ENCODE measurements at regions not wholly inside any gene's neighbourhood (a gene's known extent, or its start where the extent isn't known, plus 50 kb on each side); places are given as distances from the start of the nearest gene placed in this dataset.
"Not testable (repeated sequence)": the region's sequence is repeated elsewhere in the genome, so short reads cannot be mapped to it uniquely, and the experiment has no call there.

GRCh38 chr4:123176605-123177004 is 220.0 kb upstream of the SPRY1 start:
- no peaks in the 10 kb centered on the region for H3K27me3 Mint-ChIP-seq
- no peak overlapping the region for H3K27ac Mint-ChIP-seq
- ATAC-seq (replicated peaks) = no peak
- no peaks in the 10 kb centered on the region for H3K4me1 Mint-ChIP-seq
- no peaks in the 10 kb centered on the region for H3K36me3 Mint-ChIP-seq (ENCODE audit: low read depth)
- no peak overlapping the region for H3K4me3 Mint-ChIP-seq
- no peaks in the 10 kb centered on the region for H3K9me3 Mint-ChIP-seq

GRCh38 chr4:123182289-123182688 is 214.3 kb upstream of the SPRY1 start:
- Mint-ChIP-seq H3K9me3 (no peaks in the 10 kb centered on the region), H3K4me3 (no peak overlapping the region), H3K4me1 (no peaks in the 10 kb centered on the region), H3K27me3 (no peaks in the 10 kb centered on the region), H3K36me3 (ENCODE audit: low read depth) (no peaks in the 10 kb centered on the region), H3K27ac (no peak overlapping the region)
- no peak for ATAC-seq (replicated peaks)

- Mint-ChIP-seq H3K27ac (no peak overlapping the region), H3K4me3 (no peak overlapping the region), H3K27me3 (no peaks in the 10 kb centered on the region), H3K36me3 (ENCODE audit: low read depth) (no peaks in the 10 kb centered on the region), H3K4me1 (no peaks in the 10 kb centered on the region), H3K9me3 (no peaks in the 10 kb centered on the region)
- ATAC-seq (replicated peaks) = no peak
These were observed 213.3 kb upstream of the SPRY1 start for GRCh38 chr4:123183308-123183707.

- H3K27me3 Mint-ChIP-seq; H3K9me3 Mint-ChIP-seq; H3K36me3 Mint-ChIP-seq (ENCODE audit: low read depth); ATAC-seq (replicated peaks); H3K4me3 Mint-ChIP-seq; H3K27ac Mint-ChIP-seq; H3K4me1 Mint-ChIP-seq: not testable (repeated sequence)
These were observed 212.8 kb upstream of the SPRY1 start for GRCh38 chr4:123183754-123184153.

- H3K4me3 Mint-ChIP-seq = no peak overlapping the region
- no peaks in the 10 kb centered on the region for H3K27me3 Mint-ChIP-seq
- no peak overlapping the region for H3K27ac Mint-ChIP-seq
- no peaks in the 10 kb centered on the region for H3K9me3 Mint-ChIP-seq
- no peaks in the 10 kb centered on the region for H3K4me1 Mint-ChIP-seq
- no peaks in the 10 kb centered on the region for H3K36me3 Mint-ChIP-seq (ENCODE audit: low read depth)
- no peak for ATAC-seq (replicated peaks)
These were observed 209.9 kb upstream of the SPRY1 start for GRCh38 chr4:123186731-123187130.

GRCh38 chr4:123190176-123190575 is 206.4 kb upstream of the SPRY1 start:
- no peak for ATAC-seq (replicated peaks)
- no peak overlapping the region for H3K4me3 Mint-ChIP-seq

GRCh38 chr4:123191728-123192127 is 204.9 kb upstream of the SPRY1 start:
- Mint-ChIP-seq H3K9me3 (no peaks in the 10 kb centered on the region), H3K36me3 (ENCODE audit: low read depth) (no peaks in the 10 kb centered on the region), H3K27me3 (no peaks in the 10 kb centered on the region), H3K4me3 (no peak overlapping the region), H3K4me1 (no peaks in the 10 kb centered on the region), H3K27ac (no peak overlapping the region)
- ATAC-seq (replicated peaks) = no peak

More at GRCh38 chr4:123190176-123190575, 206.4 kb upstream of the SPRY1 start:
- H3K27me3 Mint-ChIP-seq = no peaks in the 10 kb centered on the region
- no peaks in the 10 kb centered on the region for H3K36me3 Mint-ChIP-seq (ENCODE audit: low read depth)
- no peak overlapping the region for H3K27ac Mint-ChIP-seq
- H3K4me1 Mint-ChIP-seq = no peaks in the 10 kb centered on the region
- H3K9me3 Mint-ChIP-seq = no peaks in the 10 kb centered on the region

- Mint-ChIP-seq H3K27ac (no peak overlapping the region), H3K4me1 (no peaks in the 10 kb centered on the region), H3K9me3 (no peaks in the 10 kb centered on the region), H3K36me3 (ENCODE audit: low read depth) (no peaks in the 10 kb centered on the region), H3K4me3 (no peak overlapping the region), H3K27me3 (no peaks in the 10 kb centered on the region)
- ATAC-seq (replicated peaks) = no peak
These were observed 202.7 kb upstream of the SPRY1 start for GRCh38 chr4:123193802-123194367.

GRCh38 chr4:123198706-123199105 is 197.9 kb upstream of the SPRY1 start:
- ATAC-seq (replicated peaks) = no peak
- Mint-ChIP-seq H3K27ac (no peak overlapping the region), H3K9me3 (no peaks in the 10 kb centered on the region), H3K27me3 (no peaks in the 10 kb centered on the region), H3K36me3 (ENCODE audit: low read depth) (no peaks in the 10 kb centered on the region), H3K4me3 (no peak overlapping the region), H3K4me1 (no peaks in the 10 kb centered on the region)

- ATAC-seq (replicated peaks) = no peak
These were observed 196.3 kb upstream of the SPRY1 start for GRCh38 chr4:123200051-123200940.

GRCh38 chr4:123204737-123205136 is 191.9 kb upstream of the SPRY1 start:
- no peaks in the 10 kb centered on the region for H3K36me3 Mint-ChIP-seq (ENCODE audit: low read depth)
- no peaks in the 10 kb centered on the region for H3K4me1 Mint-ChIP-seq
- no peak overlapping the region for H3K27ac Mint-ChIP-seq
- H3K27me3 Mint-ChIP-seq = no peaks in the 10 kb centered on the region
- H3K4me3 Mint-ChIP-seq = no peak overlapping the region
- no peak for ATAC-seq (replicated peaks)
- no peaks in the 10 kb centered on the region for H3K9me3 Mint-ChIP-seq

More at GRCh38 chr4:123200051-123200940, 196.3 kb upstream of the SPRY1 start:
- Mint-ChIP-seq H3K9me3 (no peaks in the 10 kb centered on the region), H3K36me3 (ENCODE audit: low read depth) (no peaks in the 10 kb centered on the region), H3K27me3 (no peaks in the 10 kb centered on the region), H3K27ac (no peak overlapping the region), H3K4me3 (no peak overlapping the region), H3K4me1 (no peaks in the 10 kb centered on the region)

GRCh38 chr4:123206016-123206415 is 190.6 kb upstream of the SPRY1 start:
- H3K4me3 Mint-ChIP-seq = no peak overlapping the region

GRCh38 chr4:123209436-123209835 is 187.2 kb upstream of the SPRY1 start:
- no peak overlapping the region for H3K27ac Mint-ChIP-seq
- H3K27me3 Mint-ChIP-seq = no peaks in the 10 kb centered on the region
- no peak overlapping the region for H3K4me3 Mint-ChIP-seq
- H3K9me3 Mint-ChIP-seq = no peaks in the 10 kb centered on the region
- no peaks in the 10 kb centered on the region for H3K4me1 Mint-ChIP-seq
- ATAC-seq (replicated peaks) = no peak
- H3K36me3 Mint-ChIP-seq (ENCODE audit: low read depth) = no peaks in the 10 kb centered on the region

More at GRCh38 chr4:123206016-123206415, 190.6 kb upstream of the SPRY1 start:
- no peaks in the 10 kb centered on the region for H3K9me3 Mint-ChIP-seq
- ATAC-seq (replicated peaks) = no peak
- H3K27me3 Mint-ChIP-seq = no peaks in the 10 kb centered on the region
- no peaks in the 10 kb centered on the region for H3K4me1 Mint-ChIP-seq
- no peak overlapping the region for H3K27ac Mint-ChIP-seq
- no peaks in the 10 kb centered on the region for H3K36me3 Mint-ChIP-seq (ENCODE audit: low read depth)

- H3K27ac Mint-ChIP-seq = no peak overlapping the region
- H3K4me3 Mint-ChIP-seq = no peak overlapping the region
- H3K27me3 Mint-ChIP-seq = no peaks in the 10 kb centered on the region
- H3K36me3 Mint-ChIP-seq (ENCODE audit: low read depth) = no peaks in the 10 kb centered on the region
- ATAC-seq (replicated peaks) = no peak
- H3K4me1 Mint-ChIP-seq = no peaks in the 10 kb centered on the region
- H3K9me3 Mint-ChIP-seq = no peaks in the 10 kb centered on the region
These were observed 181.1 kb upstream of the SPRY1 start for GRCh38 chr4:123215536-123215935.

- no peaks in the 10 kb centered on the region for H3K4me1 Mint-ChIP-seq
- no peaks in the 10 kb centered on the region for H3K9me3 Mint-ChIP-seq
- no peaks in the 10 kb centered on the region for H3K36me3 Mint-ChIP-seq (ENCODE audit: low read depth)
- ATAC-seq (replicated peaks) = no peak
- no peak overlapping the region for H3K4me3 Mint-ChIP-seq
- no peak overlapping the region for H3K27ac Mint-ChIP-seq
- H3K27me3 Mint-ChIP-seq = no peaks in the 10 kb centered on the region
These were observed 180.1 kb upstream of the SPRY1 start for GRCh38 chr4:123216543-123216942.
